ENCODE measurements at regions not wholly inside any gene's neighbourhood (a gene's known extent, or its start where the extent isn't known, plus 50 kb on each side); places are given as distances from the start of the nearest gene placed in this dataset.

GRCh38 chr12:127158385-127159061 lies 1108.4 kb upstream of the TMEM132C start:
- POLR2A ChIA-PET = no interaction called here
- H3K9me3 Mint-ChIP-seq = peaks cover 46% of the 10 kb centered on the region
- CTCF ChIA-PET = no interaction called here
- H3K27ac Mint-ChIP-seq = no peak overlapping the region
- no peaks in the 10 kb centered on the region; the same call in none of the 2 replicates for H3K27me3 Mint-ChIP-seq (ENCODE audit: low read depth)
- no peaks in the 10 kb centered on the region for H3K4me1 Mint-ChIP-seq
- H3K36me3 Mint-ChIP-seq = peaks cover 29% of the 10 kb centered on the region
- no peak for DNase-seq (ENCODE audit: low spot score)
- TF ChIP-seq ZNF281 (CRISPR knock-in tag; IDR thresholded peaks at IDR 0.05) (no peak), CTCF (IDR thresholded peaks at IDR 0.05) (no peak), NR1H2 (CRISPR knock-in tag; IDR thresholded peaks at IDR 0.05) (no peak), ZNF317 (CRISPR knock-in tag; IDR thresholded peaks at IDR 0.05; ENCODE audit: borderline replicate concordance, low read depth) (no peak)
- no peak overlapping the region for H3K4me3 Mint-ChIP-seq
- no peak for ATAC-seq

GRCh38 chr12:127161466-127161865 lies 1105.5 kb upstream of the TMEM132C start:
- peaks cover 2% of the 10 kb centered on the region for H3K27me3 Mint-ChIP-seq (ENCODE audit: low read depth)
- no peak overlapping the region for H3K27ac Mint-ChIP-seq

More at GRCh38 chr12:127161466-127161865, 1105.5 kb upstream of the TMEM132C start:
- TF ChIP-seq RELA (CRISPR knock-in tag; IDR thresholded peaks at IDR 0.05; ENCODE audit: borderline replicate concordance) = no peak
- TF ChIP-seq ESRRA (CRISPR knock-in tag; IDR thresholded peaks at IDR 0.05; ENCODE audit: borderline replicate concordance) = no peak
- TF ChIP-seq ATF3 (CRISPR knock-in tag; conservative IDR thresholded peaks at IDR 0.05) = no peak
- TF ChIP-seq CBFB (CRISPR knock-in tag; IDR thresholded peaks at IDR 0.05; ENCODE audit: low read depth) = no peak
- no peak for TF ChIP-seq GTF2I (CRISPR knock-in tag; conservative IDR thresholded peaks at IDR 0.05)
- no peak for TF ChIP-seq CTCF (IDR thresholded peaks at IDR 0.05)
- no peak for TF ChIP-seq ETV6 (CRISPR knock-in tag; IDR thresholded peaks at IDR 0.05)
- TF ChIP-seq ZNF138 (CRISPR knock-in tag; conservative IDR thresholded peaks at IDR 0.05) = no peak
- TF ChIP-seq GRHL2 (CRISPR knock-in tag; IDR thresholded peaks at IDR 0.05; ENCODE audit: insufficient replicate concordance, severe bottlenecking) = no peak
- no peak for TF ChIP-seq NFATC4 (CRISPR knock-in tag; IDR thresholded peaks at IDR 0.05)
- no peak for TF ChIP-seq CREM (CRISPR knock-in tag; IDR thresholded peaks at IDR 0.05)
- TF ChIP-seq AFF4 (CRISPR knock-in tag; IDR thresholded peaks at IDR 0.05; ENCODE audit: borderline replicate concordance) = no peak
- TF ChIP-seq EMX1 (CRISPR knock-in tag; IDR thresholded peaks at IDR 0.05) = no peak
- TF ChIP-seq PREB (CRISPR knock-in tag; IDR thresholded peaks at IDR 0.05; ENCODE audit: borderline replicate concordance) = no peak
- no peak for TF ChIP-seq ZNF263 (CRISPR knock-in tag; IDR thresholded peaks at IDR 0.05; ENCODE audit: low read depth)
- TF ChIP-seq ELF4 (CRISPR knock-in tag; IDR thresholded peaks at IDR 0.05; ENCODE audit: low read depth) = no peak
- TF ChIP-seq ZNF512 (CRISPR knock-in tag; IDR thresholded peaks at IDR 0.05; ENCODE audit: borderline replicate concordance) = no peak
- CTCF ChIA-PET = no interaction called here
- ATAC-seq (no peak), DNase-seq (ENCODE audit: low spot score) (no peak)
- POLR2A ChIA-PET = no interaction called here
- Mint-ChIP-seq H3K4me1 (no peaks in the 10 kb centered on the region), H3K36me3 (peaks cover 44% of the 10 kb centered on the region), H3K9me3 (peaks cover 56% of the 10 kb centered on the region), H3K4me3 (no peak overlapping the region)
